Mesendoderm (in vitro differentiated cells): ENCODE measurements at regions not wholly inside any gene's neighbourhood (a gene's known extent, or its start where the extent isn't known, plus 50 kb on each side); places are given as distances from the start of the nearest gene placed in this dataset.
"Not testable (repeated sequence)": the region's sequence is repeated elsewhere in the genome, so short reads cannot be mapped to it uniquely, and the experiment has no call there.

Experiments used
- DNase-seq: peaks from one replicate; pipeline ENCODE4 v3.0.0; 2013
- H2AK5ac ChIP-seq: 2 replicates; pipeline ENCODE4 v1.6.1; 2013; ENCODE audit warnings: low read length, inconsistent platforms
- H2BK120ac ChIP-seq: 2 replicates; pipeline ENCODE4 v1.6.1; 2013; ENCODE audit warnings: low read depth, mild to moderate bottlenecking, low read length, moderate library complexity, mixed read lengths
- H2BK15ac ChIP-seq: replicated peaks from 2 replicates; pipeline ENCODE4 v1.6.1; 2013; ENCODE audit warnings: low read depth, mild to moderate bottlenecking, moderate library complexity
- H2BK5ac ChIP-seq: 2 replicates; pipeline ENCODE4 v1.6.1; 2013; ENCODE audit warnings: low read length, inconsistent platforms
- H3K18ac ChIP-seq: 2 replicates; pipeline ENCODE4 v1.6.1; 2013; ENCODE audit warnings: mild to moderate bottlenecking, low read length, mixed read lengths
- H3K23ac ChIP-seq: one replicate; pipeline ENCODE4 v1.6.1; 2013; ENCODE audit warnings: low read length
- H3K27ac ChIP-seq: 2 replicates; pipeline ENCODE4 v1.5.1; 2013; ENCODE audit warnings: low read depth, mild to moderate bottlenecking, inconsistent platforms, low read length, moderate library complexity
- H3K27me3 ChIP-seq: 2 replicates; pipeline ENCODE4 v1.6.1; 2013; ENCODE audit warnings: low read length, control low read depth, mild to moderate bottlenecking, inconsistent platforms; ENCODE audit not compliant: insufficient read depth, poor library complexity
- H3K36me3 ChIP-seq: 2 replicates; pipeline ENCODE4 v1.6.1; 2013; ENCODE audit warnings: low read length, inconsistent platforms; ENCODE audit not compliant: control insufficient read depth, insufficient read depth
- H3K4ac ChIP-seq: one replicate; pipeline ENCODE4 v1.6.1; 2013; ENCODE audit warnings: low read depth, mild to moderate bottlenecking, low read length, moderate library complexity
- H3K4me1 ChIP-seq: 2 replicates; pipeline ENCODE4 v1.6.1; 2013; ENCODE audit warnings: low read depth, low read length, inconsistent platforms; ENCODE audit not compliant: control insufficient read depth
- H3K4me2 ChIP-seq: 2 replicates; pipeline ENCODE4 v1.6.1; 2013; ENCODE audit warnings: low read length
- H3K4me3 ChIP-seq: 2 replicates; pipeline ENCODE4 v1.5.1; 2013; ENCODE audit warnings: mild to moderate bottlenecking, low read length
- H3K56ac ChIP-seq: one replicate; pipeline ENCODE4 v1.6.1; 2013; ENCODE audit warnings: low read length
- H3K79me1 ChIP-seq: 2 replicates; pipeline ENCODE4 v1.6.1; 2013; ENCODE audit warnings: low read length, inconsistent platforms
- H3K79me2 ChIP-seq: 2 replicates; pipeline ENCODE4 v1.6.1; 2013; ENCODE audit warnings: mild to moderate bottlenecking, low read length; ENCODE audit not compliant: control insufficient read depth, insufficient read depth
- H3K9ac ChIP-seq: 2 replicates; pipeline ENCODE4 v1.6.1; 2013; ENCODE audit warnings: low read length, inconsistent platforms
- H4K5ac ChIP-seq: one replicate; pipeline ENCODE4 v1.6.1; 2013; ENCODE audit warnings: low read length
- H4K8ac ChIP-seq: one replicate; pipeline ENCODE4 v1.6.1; 2013; ENCODE audit warnings: low read depth, mild to moderate bottlenecking, control low read depth, low read length, moderate library complexity
- WGBS: extraction: QIAGEN DNeasy Blood & Tissue Kit; methylation state at CpG from one replicate; pipeline ENCODE4 v1.1.7; 2013; ENCODE audit warnings: low lambda C conversion rate, missing lambda C conversion rate; ENCODE audit not compliant: insufficient coverage; ENCODE audit errors: extremely low coverage; 5-methylcytosine and 5-hydroxymethylcytosine counted together

DNA sequence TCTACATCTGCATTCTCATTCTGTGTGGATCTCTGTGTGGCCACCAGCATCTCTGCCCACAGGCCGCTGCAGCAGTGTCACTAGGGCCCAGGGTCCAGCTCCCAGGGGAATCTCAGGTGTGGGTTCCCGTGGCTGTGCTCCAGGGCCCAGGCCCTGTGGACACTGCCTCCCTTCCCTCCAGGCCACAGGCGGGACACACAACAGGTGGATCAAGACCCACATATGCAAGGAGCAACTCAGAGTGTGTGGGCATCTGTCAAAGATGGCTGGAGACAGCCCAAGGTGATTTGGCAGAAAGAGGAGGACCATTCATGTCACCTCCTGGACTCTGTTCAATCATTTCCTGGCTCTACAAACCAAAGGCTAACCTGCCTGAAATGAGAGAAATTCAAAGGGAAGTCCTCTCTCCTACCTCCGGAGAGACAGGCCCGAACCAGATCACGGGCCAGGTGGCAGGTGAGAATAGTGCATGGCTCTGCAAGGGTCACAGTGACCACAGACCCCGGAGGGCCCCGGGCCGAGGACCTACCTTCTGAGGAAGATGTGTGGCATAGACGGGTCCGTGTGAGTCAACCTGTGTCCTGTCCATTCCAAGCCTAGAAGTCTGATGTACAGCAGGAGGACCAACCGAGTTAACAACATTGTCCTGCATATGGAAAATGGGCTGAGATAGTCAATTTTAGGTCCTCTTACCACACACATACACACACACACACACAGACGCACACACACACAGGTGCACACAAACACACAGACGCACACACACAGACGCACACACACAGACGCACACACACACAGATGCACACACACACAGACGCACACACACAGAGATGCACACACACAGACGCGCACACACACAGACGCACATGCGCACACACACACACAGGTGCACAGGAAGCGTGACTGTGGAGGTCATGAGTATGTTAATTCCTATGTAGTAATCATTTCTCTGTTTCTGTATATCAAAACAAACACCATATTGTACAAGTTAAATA, 1068.5 kb downstream of the BRD1 start:
- Histone ChIP-seq H3K56ac (no peak overlapping the region), H3K79me2 (no peaks in the 10 kb centered on the region), H4K8ac (no peak overlapping the region), H3K4me3 (no peak overlapping the region), H2BK15ac (no peak overlapping the region), H3K4me1 (no peaks in the 10 kb centered on the region), H3K18ac (no peak overlapping the region), H3K27ac (no peak overlapping the region), H4K5ac (no peak overlapping the region), H2AK5ac (no peak overlapping the region), H3K79me1 (no peaks in the 10 kb centered on the region), H3K9ac (no peak overlapping the region), H2BK120ac (no peak overlapping the region), H3K23ac (no peak overlapping the region), H3K27me3 (no peaks in the 10 kb centered on the region), H3K4ac (no peak overlapping the region), H2BK5ac (no peak overlapping the region), H3K4me2 (no peak overlapping the region), H3K36me3 (no peaks in the 10 kb centered on the region)
- no CpG with 5 or more reads among the region's 22 CpGs for WGBS
- DNase-seq: no peak

DNA sequence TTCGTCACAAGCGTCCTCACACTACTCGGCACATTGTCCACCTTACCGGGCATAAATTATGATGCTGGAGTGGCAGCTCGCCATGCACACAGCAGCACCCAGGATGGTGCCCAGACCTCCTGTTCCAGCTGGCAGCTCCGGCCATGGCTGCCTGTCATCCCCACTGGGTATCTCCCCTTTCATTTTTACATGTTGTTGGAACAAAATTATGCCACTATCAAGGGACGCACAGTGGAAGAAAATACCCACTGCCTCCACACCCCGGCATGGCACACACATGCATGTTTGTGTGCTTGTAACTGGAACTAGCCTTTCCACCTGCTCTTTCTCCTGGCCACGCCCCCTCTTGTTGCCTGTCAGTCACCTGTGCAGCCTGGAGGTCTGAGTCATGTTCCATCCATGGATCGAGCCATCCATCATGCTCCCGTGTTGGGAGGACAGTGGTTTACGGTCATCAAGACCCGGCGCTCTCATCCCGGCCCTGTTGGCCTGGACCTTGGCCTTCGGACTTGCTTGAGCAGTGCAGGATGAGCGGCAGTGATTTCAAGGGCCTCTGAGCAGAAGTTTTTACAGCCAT, 1069.6 kb downstream of the BRD1 start:
- no peak overlapping the region for H2AK5ac ChIP-seq
- no peaks in the 10 kb centered on the region for H3K4me1 ChIP-seq
- no peak overlapping the region for H3K4me3 ChIP-seq
- H4K8ac ChIP-seq: no peak overlapping the region
- no peak overlapping the region for H2BK15ac ChIP-seq
- H2BK120ac ChIP-seq: no peak overlapping the region
- no peaks in the 10 kb centered on the region for H3K27me3 ChIP-seq
- no peak overlapping the region for H3K18ac ChIP-seq
- no peak overlapping the region for H3K4me2 ChIP-seq
- H4K5ac ChIP-seq: no peak overlapping the region
- no peak overlapping the region for H3K4ac ChIP-seq
- no peaks in the 10 kb centered on the region for H3K79me1 ChIP-seq
- no peak overlapping the region for H3K23ac ChIP-seq
- DNase-seq: no peak
- no peak overlapping the region for H3K27ac ChIP-seq
- H2BK5ac ChIP-seq: no peak overlapping the region
- no peak overlapping the region for H3K9ac ChIP-seq
- H3K36me3 ChIP-seq: no peaks in the 10 kb centered on the region
- no CpG with 5 or more reads among the region's 17 CpGs for WGBS
- no peak overlapping the region for H3K56ac ChIP-seq
- H3K79me2 ChIP-seq: no peaks in the 10 kb centered on the region

DNA sequence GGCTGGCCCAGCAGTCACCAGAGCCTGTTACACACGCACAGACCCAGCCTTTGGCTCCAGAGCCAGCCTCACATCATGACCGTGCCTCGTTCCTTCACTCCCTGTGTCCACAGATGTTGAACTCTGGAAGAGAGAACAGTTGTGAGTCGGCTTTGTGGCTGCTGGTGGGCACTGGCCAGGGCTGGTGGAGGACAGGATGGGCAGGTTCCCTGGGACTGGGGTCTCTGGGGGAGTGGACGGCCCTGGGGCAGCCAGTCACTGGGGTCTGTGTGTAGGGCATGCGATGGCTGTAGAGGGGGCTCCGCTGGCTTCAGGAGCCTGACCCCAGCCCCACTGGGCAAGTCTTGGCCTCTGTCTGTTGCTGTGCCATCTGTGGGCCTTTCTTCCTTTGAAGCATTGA, 1070.1 kb downstream of the BRD1 start:
- no CpG with 5 or more reads among the region's 7 CpGs for whole genome bisulfite sequencing
- no peaks in the 10 kb centered on the region for H3K4me1 ChIP-seq
- no peak overlapping the region for H3K56ac ChIP-seq
- H2AK5ac ChIP-seq: no peak overlapping the region
- no peak overlapping the region for H2BK120ac ChIP-seq
- no peak overlapping the region for H2BK5ac ChIP-seq
- no peak for DNase-seq
- H3K36me3 ChIP-seq: no peaks in the 10 kb centered on the region
- H4K8ac ChIP-seq: no peak overlapping the region
- H3K23ac ChIP-seq: no peak overlapping the region
- no peaks in the 10 kb centered on the region for H3K27me3 ChIP-seq
- H3K4me3 ChIP-seq: no peak overlapping the region
- H3K79me1 ChIP-seq: no peaks in the 10 kb centered on the region
- H3K18ac ChIP-seq: no peak overlapping the region
- no peak overlapping the region for H3K9ac ChIP-seq
- H3K27ac ChIP-seq: no peak overlapping the region
- no peak overlapping the region for H2BK15ac ChIP-seq
- no peak overlapping the region for H4K5ac ChIP-seq
- no peak overlapping the region for H3K4me2 ChIP-seq
- H3K4ac ChIP-seq: no peak overlapping the region
- no peaks in the 10 kb centered on the region for H3K79me2 ChIP-seq

DNA sequence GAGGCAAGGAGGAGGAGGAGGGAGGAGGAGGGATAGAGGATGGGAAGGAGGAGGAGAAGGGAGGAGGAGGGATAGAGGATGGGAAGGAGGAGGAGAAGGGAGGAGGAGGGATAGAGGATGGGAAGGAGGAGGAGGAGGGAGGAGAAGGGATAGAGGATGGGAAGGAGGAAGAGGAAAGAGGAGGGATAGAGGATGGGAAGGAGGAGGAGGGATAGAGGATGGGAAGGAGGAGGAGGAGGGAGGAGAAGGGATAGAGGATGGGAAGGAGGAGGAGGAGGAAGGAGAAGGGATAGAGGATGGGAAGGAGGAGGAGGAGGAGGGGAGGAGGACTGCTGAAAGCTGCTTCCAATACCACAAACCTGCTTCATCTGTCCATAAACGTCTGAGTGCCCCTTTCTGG, 1070.5 kb downstream of the BRD1 start:
- H2BK15ac ChIP-seq, H3K23ac ChIP-seq, H3K79me2 ChIP-seq, H3K4ac ChIP-seq, H3K4me2 ChIP-seq, H3K56ac ChIP-seq, H3K9ac ChIP-seq, H4K8ac ChIP-seq, H2AK5ac ChIP-seq, H3K27ac ChIP-seq, H3K4me3 ChIP-seq, H3K4me1 ChIP-seq, DNase-seq, H3K27me3 ChIP-seq, H3K79me1 ChIP-seq, H3K36me3 ChIP-seq, H3K18ac ChIP-seq, H4K5ac ChIP-seq, H2BK120ac ChIP-seq, H2BK5ac ChIP-seq: not testable (repeated sequence)
- no CpG with 5 or more reads among the region's 1 CpG for WGBS

DNA sequence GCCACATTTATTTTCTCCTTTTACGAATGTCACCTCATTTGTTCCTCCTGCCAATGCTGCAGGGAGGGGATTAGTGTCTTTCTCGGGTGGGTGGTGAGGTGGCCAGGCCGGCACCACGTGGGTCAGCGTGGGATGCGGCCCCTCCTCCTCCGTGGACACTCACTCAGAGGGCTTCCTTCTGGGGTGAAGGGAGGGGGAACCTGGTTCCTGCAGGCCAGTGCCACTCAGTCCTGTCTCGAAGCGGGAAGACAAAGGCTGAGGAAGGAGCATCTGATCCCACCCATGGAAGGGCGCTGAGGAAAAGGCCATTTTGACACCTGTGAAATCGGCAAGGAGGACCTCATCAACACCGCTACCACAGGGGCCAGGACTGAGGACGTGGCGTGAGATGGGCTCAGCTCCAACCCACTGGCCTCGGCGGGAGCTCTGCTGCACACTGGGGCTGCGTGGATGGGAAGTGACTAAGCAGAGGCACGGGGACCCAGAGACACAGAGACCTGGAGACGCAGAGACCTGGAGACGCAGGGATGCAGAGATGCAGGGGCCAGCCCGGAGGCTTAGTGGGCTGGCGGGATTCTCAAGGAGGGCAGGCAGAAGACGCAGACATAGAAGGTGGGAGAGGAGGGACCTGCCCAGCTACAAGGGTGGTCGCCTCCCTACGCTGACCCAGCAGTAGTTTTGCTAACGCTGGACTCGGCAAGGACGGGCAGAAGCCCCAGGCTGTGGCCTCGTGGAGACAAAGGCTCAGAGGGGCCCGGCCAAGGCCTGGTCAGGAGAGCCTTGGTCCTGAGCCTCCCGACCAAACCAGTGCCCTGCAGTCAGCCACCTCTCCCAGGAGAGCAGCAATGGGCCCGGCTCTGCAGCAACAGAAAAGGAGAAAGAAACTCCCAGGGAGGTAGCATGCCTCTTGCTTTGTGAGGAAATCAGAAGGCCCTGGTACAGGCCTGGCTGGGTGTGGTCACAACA, 1071.2 kb downstream of the BRD1 start:
- Histone ChIP-seq H3K18ac (no peak overlapping the region), H3K27ac (no peak overlapping the region), H3K4ac (no peak overlapping the region), H3K4me3 (no peak overlapping the region), H2BK15ac (no peak overlapping the region), H2BK5ac (no peak overlapping the region), H4K8ac (no peak overlapping the region), H4K5ac (no peak overlapping the region), H3K9ac (no peak overlapping the region), H3K4me1 (no peaks in the 10 kb centered on the region), H2BK120ac (no peak overlapping the region), H3K4me2 (no peak overlapping the region), H3K36me3 (no peaks in the 10 kb centered on the region), H2AK5ac (no peak overlapping the region), H3K23ac (no peak overlapping the region), H3K79me1 (no peaks in the 10 kb centered on the region), H3K27me3 (no peaks in the 10 kb centered on the region), H3K56ac (no peak overlapping the region), H3K79me2 (no peaks in the 10 kb centered on the region)
- DNase-seq: no peak
- WGBS: no CpG with 5 or more reads among the region's 32 CpGs
